Type B pancreatic cell (in vitro differentiated cells): ENCODE measurements at regions not wholly inside any gene's neighbourhood (a gene's known extent, or its start where the extent isn't known, plus 50 kb on each side); places are given as distances from the start of the nearest gene placed in this dataset.
"Not testable (repeated sequence)": the region's sequence is repeated elsewhere in the genome, so short reads cannot be mapped to it uniquely, and the experiment has no call there.

ENCODE experiments used
- DNase-seq: peaks from one replicate; pipeline ENCODE4 v3.0.0; 2021; ENCODE audit warnings: mixed read lengths; ENCODE audit not compliant: unreplicated experiment; ENCODE audit errors: extremely low spot score
- H3K27ac Mint-ChIP-seq: 2 replicates; pipeline ENCODE4 v1.8.0; 2021; ENCODE audit warnings: mild to moderate bottlenecking, mixed read lengths
- H3K27me3 Mint-ChIP-seq: 2 replicates; pipeline ENCODE4 v1.8.0; 2021; ENCODE audit warnings: mixed read lengths
- H3K36me3 Mint-ChIP-seq: 2 replicates; pipeline ENCODE4 v1.8.0; 2021; ENCODE audit warnings: mixed read lengths
- H3K4me1 Mint-ChIP-seq: one replicate; pipeline ENCODE4 v1.8.0; 2021; ENCODE audit warnings: mixed read lengths; ENCODE audit not compliant: unreplicated experiment
- H3K4me3 Mint-ChIP-seq: 2 replicates; pipeline ENCODE4 v1.8.0; 2021; ENCODE audit warnings: mild to moderate bottlenecking, mixed read lengths
- H3K9me3 Mint-ChIP-seq: 2 replicates; pipeline ENCODE4 v1.8.0; 2021; ENCODE audit warnings: mixed read lengths
- CTCF ChIP-seq: fragments of 200-600 bp; sonication (generic); conservative IDR thresholded peaks from 2 replicates; pipeline ENCODE4 v1.5.0; 2021; ENCODE audit warnings: antibody characterized with exemption, mild to moderate bottlenecking

GRCh38 chr10:64786989-64787388 lies 1265.8 kb downstream of the REEP3 start:
- TF ChIP-seq CTCF, result no peak
- Mint-ChIP-seq H3K36me3 (no peaks in the 10 kb centered on the region), H3K4me1 (no peaks in the 10 kb centered on the region), H3K27me3 (no peaks in the 10 kb centered on the region), H3K4me3 (no peak overlapping the region), H3K27ac (no peak overlapping the region), H3K9me3 (no peaks in the 10 kb centered on the region)
- no peak for DNase-seq

GRCh38 chr10:64795847-64796246 lies 1274.6 kb downstream of the REEP3 start:
- H3K4me1 Mint-ChIP-seq, result no peaks in the 10 kb centered on the region
- TF ChIP-seq CTCF, result no peak
- H3K4me3 Mint-ChIP-seq, result no peak overlapping the region
- no peaks in the 10 kb centered on the region for H3K27me3 Mint-ChIP-seq
- H3K27ac Mint-ChIP-seq, result no peak overlapping the region
- DNase-seq, result no peak
- H3K36me3 Mint-ChIP-seq, result no peaks in the 10 kb centered on the region
- H3K9me3 Mint-ChIP-seq, result peaks cover 5% of the 10 kb centered on the region

GRCh38 chr10:64798297-64798696 lies 1277.1 kb downstream of the REEP3 start:
- no peak overlapping the region for H3K4me3 Mint-ChIP-seq
- DNase-seq, result no peak
- no peaks in the 10 kb centered on the region for H3K36me3 Mint-ChIP-seq
- H3K27ac Mint-ChIP-seq, result no peak overlapping the region
- H3K9me3 Mint-ChIP-seq, result peaks cover 8% of the 10 kb centered on the region
- H3K27me3 Mint-ChIP-seq, result no peaks in the 10 kb centered on the region
- TF ChIP-seq CTCF, result no peak
- no peaks in the 10 kb centered on the region for H3K4me1 Mint-ChIP-seq

- H3K27ac Mint-ChIP-seq, result not testable (repeated sequence)
These were observed 1287.0 kb downstream of the REEP3 start for GRCh38 chr10:64808233-64808632.

GRCh38 chr10:64810046-64810445 lies 1288.8 kb downstream of the REEP3 start:
- DNase-seq, H3K9me3 Mint-ChIP-seq, H3K27me3 Mint-ChIP-seq, H3K4me3 Mint-ChIP-seq, H3K27ac Mint-ChIP-seq, H3K36me3 Mint-ChIP-seq: not testable (repeated sequence)
- H3K4me1 Mint-ChIP-seq, result peaks cover 11% of the 10 kb centered on the region

More at GRCh38 chr10:64808233-64808632, 1287.0 kb downstream of the REEP3 start:
- not testable (repeated sequence) for H3K36me3 Mint-ChIP-seq, H3K27me3 Mint-ChIP-seq, H3K9me3 Mint-ChIP-seq, DNase-seq, H3K4me1 Mint-ChIP-seq, H3K4me3 Mint-ChIP-seq

- peaks cover 5% of the 10 kb centered on the region for H3K9me3 Mint-ChIP-seq
- no peak for DNase-seq
- H3K4me1 Mint-ChIP-seq, result peaks cover 16% of the 10 kb centered on the region
These were observed 1292.2 kb downstream of the REEP3 start for GRCh38 chr10:64813391-64813790.

More at GRCh38 chr10:64813391-64813790, 1292.2 kb downstream of the REEP3 start:
- Mint-ChIP-seq H3K27me3 (no peaks in the 10 kb centered on the region), H3K36me3 (no peaks in the 10 kb centered on the region), H3K4me3 (no peak overlapping the region), H3K27ac (no peak overlapping the region)
- no peak for TF ChIP-seq CTCF
